Astrocyte (in vitro differentiated cells and primary cell): ENCODE measurements at regions not wholly inside any gene's neighbourhood (a gene's known extent, or its start where the extent isn't known, plus 50 kb on each side); places are given as distances from the start of the nearest gene placed in this dataset.
"Not testable (repeated sequence)": the region's sequence is repeated elsewhere in the genome, so short reads cannot be mapped to it uniquely, and the experiment has no call there.

Source experiments
- EZH2 ChIP-seq: IDR thresholded peaks from 2 replicates; pipeline ENCODE4 v1.6.1; 2012; ENCODE audit warnings: mild to moderate bottlenecking, low read length, inconsistent platforms; ENCODE audit not compliant: insufficient read depth
- TF ChIP-seq, protein P1 (sequence below): IDR thresholded peaks from 2 replicates; pipeline ENCODE4 v1.5.1; 2011; ENCODE audit warnings: low read depth, mild to moderate bottlenecking, inconsistent platforms, low read length, moderate library complexity; ENCODE audit not compliant: insufficient read depth

DNA sequence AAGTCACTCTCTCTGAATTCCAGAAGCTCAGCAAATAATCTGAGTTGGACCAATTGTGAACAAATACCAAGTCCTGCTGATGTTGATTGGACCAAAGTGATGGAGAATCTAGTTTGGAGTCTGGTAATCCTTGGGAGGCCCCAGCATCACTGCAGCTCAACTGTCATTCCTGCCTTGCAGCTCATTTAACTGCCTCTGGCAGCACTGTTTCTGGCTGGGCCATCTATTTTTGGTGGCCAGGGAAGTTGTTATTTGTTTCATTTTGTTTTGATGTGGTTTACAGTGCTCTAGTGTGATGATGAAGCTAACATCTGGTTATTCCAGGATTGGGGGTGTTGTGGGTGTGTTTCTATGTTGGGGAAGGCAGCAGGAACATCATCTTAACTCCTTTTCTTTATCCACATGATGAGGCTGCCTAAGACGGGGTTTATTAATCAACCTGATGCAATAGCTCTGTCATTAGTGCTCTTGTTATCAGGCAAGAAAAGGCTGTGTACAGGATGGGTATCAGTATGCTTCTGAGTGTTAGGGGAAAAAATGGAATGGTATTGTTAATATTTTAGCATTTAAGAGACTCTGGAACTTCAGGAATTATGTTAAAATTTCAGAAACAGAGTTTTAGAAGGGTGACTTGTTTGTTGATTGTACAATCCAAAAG lies 91.7 kb upstream of the SEC22B start:
- TF ChIP-seq, protein P1, sequence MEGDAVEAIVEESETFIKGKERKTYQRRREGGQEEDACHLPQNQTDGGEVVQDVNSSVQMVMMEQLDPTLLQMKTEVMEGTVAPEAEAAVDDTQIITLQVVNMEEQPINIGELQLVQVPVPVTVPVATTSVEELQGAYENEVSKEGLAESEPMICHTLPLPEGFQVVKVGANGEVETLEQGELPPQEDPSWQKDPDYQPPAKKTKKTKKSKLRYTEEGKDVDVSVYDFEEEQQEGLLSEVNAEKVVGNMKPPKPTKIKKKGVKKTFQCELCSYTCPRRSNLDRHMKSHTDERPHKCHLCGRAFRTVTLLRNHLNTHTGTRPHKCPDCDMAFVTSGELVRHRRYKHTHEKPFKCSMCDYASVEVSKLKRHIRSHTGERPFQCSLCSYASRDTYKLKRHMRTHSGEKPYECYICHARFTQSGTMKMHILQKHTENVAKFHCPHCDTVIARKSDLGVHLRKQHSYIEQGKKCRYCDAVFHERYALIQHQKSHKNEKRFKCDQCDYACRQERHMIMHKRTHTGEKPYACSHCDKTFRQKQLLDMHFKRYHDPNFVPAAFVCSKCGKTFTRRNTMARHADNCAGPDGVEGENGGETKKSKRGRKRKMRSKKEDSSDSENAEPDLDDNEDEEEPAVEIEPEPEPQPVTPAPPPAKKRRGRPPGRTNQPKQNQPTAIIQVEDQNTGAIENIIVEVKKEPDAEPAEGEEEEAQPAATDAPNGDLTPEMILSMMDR = not testable (repeated sequence)
- TF ChIP-seq EZH2 = not testable (repeated sequence)
